Pancreas (tissue), 10 donors: ENCODE measurements at regions not wholly inside any gene's neighbourhood (a gene's known extent, or its start where the extent isn't known, plus 50 kb on each side); places are given as distances from the start of the nearest gene placed in this dataset.

Source experiments
- ATAC-seq, 4 donors: fragments of 200-7000 bp; cut with Tn5 transposase; one replicate each; pipeline versions ENCODE4 v1.8.0 to v1.9.1; 2020; ENCODE audit warnings: mild to moderate bottlenecking in 4 of 4, moderate library complexity in 4 of 4
- DNase-seq, 6 donors: peaks; one replicate each; pipeline ENCODE4 v3.0.0-alpha.2; 2020
- FAIRE-seq: peaks from 2 replicates; lab custom pipeline; 2012; peaks lifted over from hg19 to GRCh38; lab: Jason Lieb, UNC
- H3K27ac ChIP-seq, 4 donors: fragments of 200-600 bp; sonication (generic); 1 replicate in 3 of 4; 2 replicates in 1 of 4; pipeline versions ENCODE4 v1.5.0 to v1.8.0; 2020
- H3K27me3 ChIP-seq, 4 donors: fragments of 200-600 bp; one replicate each; pipeline ENCODE4 v1.8.0; 2021
- H3K36me3 ChIP-seq, 3 donors: fragments of 200-600 bp; sonication (generic) in 1 of 3; one replicate each; pipeline versions ENCODE4 v1.5.0 to v1.8.0; 2020 to 2021
- H3K4me1 ChIP-seq, 3 donors: fragments of 200-600 bp; one replicate each; pipeline ENCODE4 v1.8.0; 2021
- H3K4me3 ChIP-seq, 4 donors: fragments of 200-600 bp; sonication (generic) in 2 of 4; one replicate each; pipeline versions ENCODE4 v1.5.0 to v1.8.0; 2020 to 2021
- H3K9me3 ChIP-seq, 4 donors: fragments of 200-600 bp; one replicate each; pipeline ENCODE4 v1.8.0; 2021
- WGBS, 2 donors: extraction: QIAGEN DNeasy Blood & Tissue Kit; methylation state at CpG; one replicate each; pipeline ENCODE4 v1.1.7; 2013; 5-methylcytosine and 5-hydroxymethylcytosine counted together
- intact Hi-C, 3 donors: fragments of 100-400 bp; cut with DNase I; formaldehyde crosslinking; loops; one replicate each; pipeline versions ENCODE4 v1.11.1 to v1.14.2; 2022
- TF ChIP-seq, protein P1 (sequence below), 4 donors: fragments of 200-600 bp; sonication (generic) in 3 of 4; IDR thresholded peaks; one replicate each; pipeline versions ENCODE4 v1.5.0 to v1.8.0; 2021; ENCODE audit warnings: antibody characterized with exemption in 4 of 4
- donor health status: healthy with polysubstance abuse.
- donor health status: DM: no; HTN: no; CAD: no; lungs with moderate emphysema.
- donor health status: DM: no; HTN: no; CAD: no.
- donor health status: control.
- donor health status: control.
- donor health status: Bipolar disorder and iron deficiency.
- donor health status: DM: yes; HTN: yes; CAD: no.
- donor health status: DM: no; HTN: no; CAD: no.
- donor health status: DM: no; HTN: no; CAD: no.
- donor health status: DM: yes; HTN: yes; CAD: no.

DNA sequence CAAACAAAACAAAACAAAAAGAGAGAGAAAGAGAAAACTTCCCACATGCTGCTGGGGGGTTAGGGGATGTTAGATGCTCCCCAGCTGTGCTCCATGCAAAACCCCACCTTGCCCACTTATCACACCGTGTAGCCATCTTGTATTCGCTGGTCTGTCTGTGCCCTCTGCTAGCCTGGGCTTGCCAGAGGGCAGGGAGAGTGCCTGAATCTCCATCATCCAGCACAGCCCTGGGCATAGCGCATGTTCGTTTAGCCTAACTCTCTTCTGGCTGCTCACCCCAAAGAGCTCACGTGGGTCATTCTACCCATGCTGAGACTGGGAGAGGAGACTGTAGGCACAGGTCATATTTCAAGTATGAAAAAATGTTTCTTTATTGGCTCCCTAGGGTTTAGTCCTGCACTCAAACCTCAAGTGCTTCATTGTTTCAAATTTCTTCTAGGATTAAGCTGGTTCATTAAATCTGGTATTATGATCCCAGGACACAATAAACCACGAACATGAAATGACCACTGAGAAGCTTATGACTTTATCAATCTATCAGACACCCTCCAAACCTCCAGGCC, 100.5 kb downstream of the KCNF1 start:
- Histone ChIP-seq H3K4me1 (no peaks in the 10 kb centered on the region), H3K36me3 (no peaks in the 10 kb centered on the region), H3K27ac (no peak overlapping the region), H3K9me3 (no peaks in the 10 kb centered on the region), H3K27me3 (no peaks in the 10 kb centered on the region), H3K4me3 (no peak overlapping the region)
- TF ChIP-seq, protein P1, sequence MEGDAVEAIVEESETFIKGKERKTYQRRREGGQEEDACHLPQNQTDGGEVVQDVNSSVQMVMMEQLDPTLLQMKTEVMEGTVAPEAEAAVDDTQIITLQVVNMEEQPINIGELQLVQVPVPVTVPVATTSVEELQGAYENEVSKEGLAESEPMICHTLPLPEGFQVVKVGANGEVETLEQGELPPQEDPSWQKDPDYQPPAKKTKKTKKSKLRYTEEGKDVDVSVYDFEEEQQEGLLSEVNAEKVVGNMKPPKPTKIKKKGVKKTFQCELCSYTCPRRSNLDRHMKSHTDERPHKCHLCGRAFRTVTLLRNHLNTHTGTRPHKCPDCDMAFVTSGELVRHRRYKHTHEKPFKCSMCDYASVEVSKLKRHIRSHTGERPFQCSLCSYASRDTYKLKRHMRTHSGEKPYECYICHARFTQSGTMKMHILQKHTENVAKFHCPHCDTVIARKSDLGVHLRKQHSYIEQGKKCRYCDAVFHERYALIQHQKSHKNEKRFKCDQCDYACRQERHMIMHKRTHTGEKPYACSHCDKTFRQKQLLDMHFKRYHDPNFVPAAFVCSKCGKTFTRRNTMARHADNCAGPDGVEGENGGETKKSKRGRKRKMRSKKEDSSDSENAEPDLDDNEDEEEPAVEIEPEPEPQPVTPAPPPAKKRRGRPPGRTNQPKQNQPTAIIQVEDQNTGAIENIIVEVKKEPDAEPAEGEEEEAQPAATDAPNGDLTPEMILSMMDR (IDR thresholded peaks at IDR 0.05) = no peak
- intact Hi-C loops = no loop called here
- FAIRE-seq (no peak), DNase-seq (no peak), ATAC-seq (no peak)
- WGBS, 2 donors = 73 to 77% methylated on average over 6 of the region's 6 CpGs

DNA sequence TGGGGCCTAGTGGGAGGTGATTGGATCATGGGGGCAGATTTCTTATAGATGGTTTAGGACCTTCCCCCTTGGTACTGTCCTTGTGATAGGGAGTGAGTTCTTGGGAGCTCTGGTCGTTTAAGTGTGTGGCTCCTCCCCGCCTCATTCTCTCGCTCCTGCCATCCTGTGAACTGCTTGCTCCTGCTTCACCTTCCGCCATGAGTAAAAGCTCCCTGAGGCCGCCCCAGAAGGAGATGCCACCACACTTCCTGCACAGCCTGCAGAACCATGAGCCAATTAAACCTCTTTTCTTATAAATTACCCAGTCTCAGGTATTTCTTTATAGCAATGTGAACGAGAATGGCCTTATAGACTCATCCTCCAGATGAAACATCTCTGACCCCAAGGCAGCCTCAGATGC, 101.5 kb downstream of the KCNF1 start:
- FAIRE-seq (no peak), DNase-seq (no peak), ATAC-seq (no peak)
- no peaks in the 10 kb centered on the region for H3K36me3 ChIP-seq
- intact Hi-C loops = no loop called here
- no peaks in the 10 kb centered on the region for H3K9me3 ChIP-seq
- H3K27me3 ChIP-seq = no peaks in the 10 kb centered on the region
- WGBS, 2 donors = 84 to 91% methylated on average over 6 of the region's 6 CpGs
- no peaks in the 10 kb centered on the region for H3K4me1 ChIP-seq
- H3K27ac ChIP-seq = no peak overlapping the region
- TF ChIP-seq, protein P1 (IDR thresholded peaks at IDR 0.05) = no peak
- H3K4me3 ChIP-seq = no peak overlapping the region

DNA sequence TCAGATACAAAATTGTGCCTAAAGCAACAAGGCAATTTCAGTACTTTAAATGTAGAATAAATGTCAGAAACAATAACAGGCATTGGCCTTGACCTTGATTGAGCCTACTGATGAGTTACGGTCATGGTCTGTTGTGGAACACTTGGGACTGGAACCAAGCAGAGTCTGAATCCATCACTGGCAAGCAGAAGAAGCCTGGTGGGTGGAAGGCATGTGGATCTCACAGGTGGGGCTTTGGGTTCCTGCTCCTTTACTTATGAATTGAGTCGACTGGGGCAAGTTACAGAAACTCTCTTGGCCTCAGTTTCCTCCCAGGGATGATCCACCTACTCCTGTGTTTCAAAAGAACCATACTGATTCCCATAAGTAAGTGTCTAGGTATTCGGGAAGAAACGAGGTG, 102.3 kb downstream of the KCNF1 start:
- WGBS, 2 donors = 67 to 75% methylated on average over 4 of the region's 4 CpGs
- Histone ChIP-seq H3K4me1 (no peaks in the 10 kb centered on the region), H3K27ac (no peak overlapping the region), H3K4me3 (no peak overlapping the region), H3K9me3 (no peaks in the 10 kb centered on the region), H3K27me3 (no peaks in the 10 kb centered on the region), H3K36me3 (no peaks in the 10 kb centered on the region)
- intact Hi-C loops = no loop called here
- FAIRE-seq (no peak), ATAC-seq (no peak), DNase-seq (no peak)
- TF ChIP-seq, protein P1 (IDR thresholded peaks at IDR 0.05) = no peak

DNA sequence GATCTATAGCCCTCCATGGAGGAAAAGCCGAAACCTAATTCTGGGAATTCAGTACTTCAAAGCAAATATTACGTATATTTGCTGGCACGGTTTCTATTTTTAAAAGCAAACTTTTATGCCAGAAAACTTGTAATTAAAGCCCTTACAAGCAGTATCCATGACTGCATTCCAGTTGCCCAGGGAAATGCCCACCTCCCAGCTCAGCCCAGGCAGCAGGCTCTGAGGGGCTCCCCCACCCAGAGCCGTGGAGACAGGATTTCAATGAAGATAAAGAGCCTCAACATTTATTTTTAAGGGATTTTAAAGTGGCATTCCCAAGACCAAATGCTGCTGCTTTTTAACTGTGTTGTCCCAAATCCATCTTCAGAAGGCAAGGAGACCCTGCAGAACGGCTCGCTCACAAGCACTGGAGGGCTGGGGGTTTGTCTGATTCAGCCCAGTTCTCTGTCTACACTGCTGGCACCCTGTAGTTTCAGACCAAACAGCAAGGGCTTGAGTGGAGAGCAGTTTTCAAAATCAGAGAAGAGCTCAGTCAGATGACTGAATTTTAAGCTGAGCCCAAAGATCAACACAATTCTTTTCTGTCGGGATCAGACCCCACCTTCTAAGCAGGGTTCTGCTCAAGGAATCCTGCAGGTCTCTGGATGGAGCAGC, 105.1 kb downstream of the KCNF1 start:
- Histone ChIP-seq H3K36me3 (no peaks in the 10 kb centered on the region), H3K9me3 (no peaks in the 10 kb centered on the region), H3K27me3 (no peaks in the 10 kb centered on the region), H3K4me1 (no peaks in the 10 kb centered on the region), H3K4me3 (no peak overlapping the region), H3K27ac (no peak overlapping the region)
- TF ChIP-seq, protein P1 (IDR thresholded peaks at IDR 0.05) = no peak
- DNase-seq (no peak), FAIRE-seq (no peak), ATAC-seq (no peak)
- intact Hi-C loops = no loop called here
- WGBS, 2 donors = 78 to 83% methylated on average over 7 of the region's 7 CpGs

DNA sequence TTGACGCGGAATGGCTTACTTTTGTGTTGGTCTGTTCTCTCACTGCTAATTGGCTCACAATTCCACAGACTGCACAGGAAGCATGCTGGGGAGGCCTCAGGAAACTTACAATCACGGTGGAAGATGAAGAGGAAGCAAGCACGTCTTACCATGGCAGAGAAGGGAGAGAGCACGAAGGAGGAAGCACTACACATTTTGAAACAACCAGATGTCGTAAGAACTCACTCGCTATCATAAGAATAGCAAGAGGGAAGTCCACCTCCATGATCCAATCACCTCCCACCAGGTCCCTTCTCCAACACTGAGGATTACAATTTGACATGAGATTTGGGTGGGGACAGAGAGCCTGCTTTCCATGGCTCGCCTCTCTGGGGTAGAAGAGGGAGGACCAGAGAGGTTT, 106.2 kb downstream of the KCNF1 start:
- Histone ChIP-seq H3K9me3 (no peaks in the 10 kb centered on the region), H3K27me3 (no peaks in the 10 kb centered on the region), H3K27ac (no peak overlapping the region), H3K36me3 (no peaks in the 10 kb centered on the region), H3K4me1 (no peaks in the 10 kb centered on the region), H3K4me3 (no peak overlapping the region)
- ATAC-seq = no peak
- no peak for DNase-seq
- 86 to 91% methylated on average over 8 of the region's 8 CpGs for WGBS, 2 donors
- FAIRE-seq = no peak
- intact Hi-C loops = no loop called here
- TF ChIP-seq, protein P1 (IDR thresholded peaks at IDR 0.05) = no peak
